GM18907 (cell line): ENCODE measurements at regions not wholly inside any gene's neighbourhood (a gene's known extent, or its start where the extent isn't known, plus 50 kb on each side); places are given as distances from the start of the nearest gene placed in this dataset.

Experiments
- ATAC-seq: cut with Tn5 transposase; IDR thresholded peaks from one replicate; pipeline ENCODE4 v1.9.1; 2021; ENCODE audit warnings: mild to moderate bottlenecking, moderate library complexity; ENCODE audit not compliant: unreplicated experiment

DNA sequence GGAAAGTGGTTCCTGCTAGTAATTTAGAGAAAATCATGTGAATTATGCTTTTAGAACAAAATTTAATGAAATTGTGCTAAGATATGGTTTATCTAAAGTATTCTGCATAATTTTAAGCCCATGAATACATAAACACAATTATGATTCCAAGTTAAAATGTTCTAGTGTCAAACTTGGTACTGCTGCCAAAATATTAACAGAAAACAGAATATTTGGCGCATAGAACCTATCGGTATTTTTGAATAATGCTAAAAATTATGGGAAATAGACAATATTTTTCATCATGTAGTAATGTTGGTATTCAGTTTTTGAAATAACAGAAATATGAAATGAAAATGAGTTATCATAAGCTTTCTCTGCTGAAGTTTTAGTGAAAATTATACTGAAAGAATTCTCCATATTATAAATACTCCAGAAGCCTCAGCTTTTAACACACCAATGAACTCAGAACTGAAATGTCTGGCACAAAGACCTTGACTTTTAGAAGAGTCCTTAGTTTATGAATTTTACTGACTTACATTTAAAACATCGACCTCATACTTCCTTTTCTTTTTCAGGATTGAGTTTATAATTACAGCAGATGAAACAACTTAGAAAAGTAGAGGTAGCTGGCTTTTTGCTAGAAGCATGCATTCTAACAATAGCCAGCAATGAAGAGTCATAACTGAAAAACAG is 1192.3 kb upstream of the GJE1 start:
- ATAC-seq = no peak

GRCh38 chr6:140932909-140933308 is 1199.8 kb upstream of the GJE1 start:
- ATAC-seq = no peak

GRCh38 chr6:140931581-140931980 is 1201.1 kb upstream of the GJE1 start:
- no peak for ATAC-seq

DNA sequence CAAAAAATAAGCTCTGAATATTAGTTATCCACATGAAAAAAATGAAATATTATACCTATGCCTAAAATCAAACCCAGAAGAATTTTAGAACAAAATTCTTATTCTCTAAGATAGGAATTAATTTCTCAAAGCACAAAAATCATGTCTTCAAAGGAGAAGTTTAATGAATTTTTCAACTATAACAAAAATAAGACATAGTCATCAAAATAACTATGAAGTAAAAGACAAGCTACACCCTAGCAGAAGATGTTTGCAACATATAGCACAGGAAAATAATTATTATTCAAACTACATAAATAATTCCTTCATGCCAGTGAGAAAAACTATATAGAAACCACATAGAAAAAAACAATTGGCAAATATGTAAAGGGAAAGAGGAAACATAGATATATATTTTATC is 1203.6 kb upstream of the GJE1 start:
- ATAC-seq = no peak

DNA sequence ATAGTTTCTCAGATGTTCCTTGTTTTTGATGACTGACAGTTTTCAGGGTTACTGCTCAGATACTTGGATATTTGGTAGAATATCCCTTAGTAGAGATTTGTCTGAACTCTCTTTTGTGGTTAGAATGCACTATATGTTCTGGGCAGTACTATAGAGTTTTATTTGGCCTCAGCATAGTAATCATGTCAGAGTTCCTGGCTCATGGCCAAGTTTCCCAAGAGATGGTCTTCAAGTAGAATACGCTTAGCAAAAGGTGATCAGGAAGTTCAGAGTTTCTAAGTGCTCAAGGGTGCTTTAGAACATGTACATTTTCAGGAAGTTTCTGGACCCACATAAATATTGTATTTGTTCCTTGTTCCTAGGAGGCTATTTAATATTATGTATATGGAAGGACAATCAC is 1209.7 kb upstream of the GJE1 start:
- ATAC-seq = no peak

- ATAC-seq = no peak
Observed at GRCh38 chr6:140921366-140922226, 1211.1 kb upstream of the GJE1 start.

DNA sequence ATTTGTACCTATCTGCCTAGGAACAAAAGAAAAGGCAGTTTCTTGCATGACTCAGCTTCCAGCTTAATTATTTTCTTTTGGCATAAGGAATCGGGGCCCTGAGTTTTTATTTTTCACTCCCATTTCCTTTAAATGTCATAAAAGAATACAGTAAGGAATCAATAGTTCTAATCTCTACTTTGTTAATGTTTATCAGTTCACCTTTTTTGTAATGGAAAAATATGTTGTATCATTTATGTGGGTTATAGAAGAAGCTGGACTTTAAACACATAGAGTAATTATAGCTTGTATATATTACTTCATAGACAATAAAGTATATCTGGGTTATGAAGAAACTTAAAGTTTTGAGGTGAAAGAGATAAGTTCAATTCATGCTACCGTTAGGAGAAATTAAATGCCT is 1214.8 kb upstream of the GJE1 start:
- no peak for ATAC-seq

DNA sequence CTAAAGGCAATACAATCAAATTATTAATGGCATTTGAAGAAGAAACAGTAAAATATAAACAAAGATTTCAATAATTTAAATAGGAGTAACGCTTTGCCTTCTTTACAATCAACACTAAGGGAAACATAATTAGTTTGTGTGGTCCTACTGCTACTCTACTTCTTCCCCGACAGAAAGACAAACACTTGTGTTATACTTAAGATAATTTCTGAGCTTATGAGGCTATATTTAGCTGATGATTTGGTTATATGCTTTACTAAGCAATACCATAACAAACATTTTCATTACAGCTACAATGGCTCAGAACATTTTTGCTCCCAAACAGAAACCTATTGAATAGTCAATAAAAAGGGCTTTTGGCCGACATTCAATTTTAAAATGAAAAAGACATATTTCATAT is 1217.2 kb upstream of the GJE1 start:
- ATAC-seq = no peak

DNA sequence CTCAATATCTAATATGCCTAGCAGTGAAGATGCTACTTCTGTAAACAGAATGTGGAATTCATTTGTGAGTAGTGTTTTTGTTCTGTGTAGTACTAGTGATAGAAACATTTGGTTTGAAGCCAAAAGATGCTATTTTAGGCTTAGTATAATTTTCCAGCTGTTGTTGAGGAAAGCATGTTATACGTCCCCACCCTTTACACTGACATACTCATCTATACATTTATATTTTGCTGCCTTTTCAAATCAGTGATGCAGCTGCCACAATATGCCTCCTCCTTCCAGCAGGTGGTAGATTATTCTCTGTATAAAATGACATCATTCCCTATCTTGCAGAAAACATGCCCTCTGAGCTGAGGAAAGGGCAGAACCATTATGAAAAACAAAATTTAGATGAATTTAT is 1217.6 kb upstream of the GJE1 start:
- no peak for ATAC-seq

- no peak for ATAC-seq
Observed at GRCh38 chr6:140912686-140913085, 1220.0 kb upstream of the GJE1 start.

GRCh38 chr6:140909625-140910024 is 1223.1 kb upstream of the GJE1 start:
- no peak for ATAC-seq

- ATAC-seq = no peak
Observed at GRCh38 chr6:140909156-140909555, 1223.6 kb upstream of the GJE1 start.

DNA sequence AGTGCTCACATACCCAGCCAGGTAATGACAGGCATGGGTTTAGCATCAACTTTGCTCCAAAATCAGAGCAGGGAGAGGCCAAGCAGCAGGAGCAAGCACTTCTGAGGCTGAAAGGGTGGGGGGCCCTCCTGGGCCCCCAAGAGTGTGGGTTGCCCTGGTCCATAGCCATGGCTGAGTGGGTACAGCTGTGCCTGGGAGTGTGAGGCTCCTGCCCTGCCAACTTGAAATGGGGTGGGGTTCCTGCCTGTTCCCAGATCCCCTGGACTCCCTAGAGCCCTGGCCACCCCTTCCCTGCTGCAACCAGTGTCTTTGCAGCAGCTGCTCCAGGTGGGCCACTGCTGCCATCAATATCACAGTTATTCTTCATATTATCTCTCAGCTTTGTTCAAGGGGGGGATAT is 1224.2 kb upstream of the GJE1 start:
- ATAC-seq = no peak

DNA sequence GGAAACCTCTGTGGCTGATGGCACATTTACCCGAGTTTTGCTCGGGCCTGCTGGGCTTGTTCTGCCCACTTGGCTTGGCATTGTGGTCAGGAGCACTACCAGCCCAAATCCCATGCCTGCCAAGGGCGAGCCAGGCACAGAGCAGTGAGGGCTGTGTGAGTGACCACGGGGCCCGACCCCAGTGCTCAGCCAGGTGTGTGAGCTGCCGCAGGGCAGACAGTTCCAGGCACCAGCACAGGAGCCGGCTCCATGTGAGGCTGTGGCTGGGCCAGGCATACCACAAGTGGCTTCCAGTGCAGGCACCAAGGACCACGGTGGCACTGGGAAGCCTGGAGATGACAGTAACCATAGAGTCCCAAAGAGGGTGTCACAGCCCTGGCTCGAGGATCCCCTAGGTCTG is 1225.5 kb upstream of the GJE1 start:
- ATAC-seq = no peak

DNA sequence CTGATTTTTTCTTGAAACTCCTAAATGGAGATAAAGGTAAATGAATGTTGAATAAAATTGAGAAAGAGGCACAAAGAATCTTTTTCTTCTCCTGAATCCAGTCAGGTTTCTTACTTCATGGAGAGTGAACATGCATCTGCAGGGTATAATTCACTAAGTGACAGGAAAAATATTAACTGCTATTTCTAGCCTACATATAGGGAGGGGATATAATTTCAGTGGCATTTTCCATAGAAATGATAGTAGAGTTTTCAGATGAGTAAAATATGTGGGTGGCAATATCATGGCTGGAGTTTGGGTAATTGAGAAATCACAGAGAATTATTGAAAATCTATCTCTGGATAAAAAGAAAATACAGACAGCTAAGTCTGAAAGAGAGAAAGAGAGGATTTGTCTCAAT is 1227.0 kb upstream of the GJE1 start:
- ATAC-seq = no peak

- no peak for ATAC-seq
Observed at GRCh38 chr6:140905050-140905449, 1227.7 kb upstream of the GJE1 start.

DNA sequence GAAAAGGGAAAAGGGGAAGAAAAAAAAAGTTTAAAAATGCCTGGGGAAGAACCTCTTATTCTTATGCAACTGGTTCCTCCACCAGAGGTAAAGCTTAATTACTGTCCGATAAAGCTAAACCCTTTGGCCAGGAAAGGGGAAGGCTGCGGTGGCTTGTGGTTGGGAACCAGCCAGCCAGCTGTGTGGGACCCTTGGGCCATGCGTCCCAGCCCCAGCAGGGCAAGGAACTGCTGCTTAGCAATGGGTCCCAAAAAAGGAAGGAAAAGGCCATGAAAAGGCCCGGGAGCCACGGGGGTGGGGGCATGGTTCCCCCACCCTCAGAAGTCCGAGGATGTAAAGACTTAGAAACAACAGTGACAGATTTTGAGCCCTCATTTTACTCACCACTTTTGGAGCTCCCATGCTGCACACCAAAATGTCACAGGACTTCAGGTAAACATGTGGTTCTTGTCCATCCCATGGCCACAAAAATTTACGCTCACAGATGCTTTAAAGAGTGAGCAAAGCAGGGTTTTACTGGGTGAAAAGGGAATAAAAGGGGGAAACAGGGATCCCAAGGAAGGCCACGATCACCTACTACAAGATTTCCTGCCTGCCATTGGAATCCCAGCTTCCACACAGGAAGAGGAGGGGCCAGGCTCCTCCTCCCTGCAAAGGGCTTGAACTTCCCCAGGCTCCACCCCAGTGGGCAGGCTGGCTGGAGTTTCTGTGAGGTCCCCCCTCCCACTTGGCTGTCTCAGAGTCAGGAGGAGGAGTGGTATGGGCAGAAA is 1234.7 kb upstream of the GJE1 start:
- ATAC-seq = no peak

- ATAC-seq = no peak
Observed at GRCh38 chr6:140897349-140897748, 1235.4 kb upstream of the GJE1 start.

- no peak for ATAC-seq
Observed at GRCh38 chr6:140893432-140893831, 1239.3 kb upstream of the GJE1 start.

DNA sequence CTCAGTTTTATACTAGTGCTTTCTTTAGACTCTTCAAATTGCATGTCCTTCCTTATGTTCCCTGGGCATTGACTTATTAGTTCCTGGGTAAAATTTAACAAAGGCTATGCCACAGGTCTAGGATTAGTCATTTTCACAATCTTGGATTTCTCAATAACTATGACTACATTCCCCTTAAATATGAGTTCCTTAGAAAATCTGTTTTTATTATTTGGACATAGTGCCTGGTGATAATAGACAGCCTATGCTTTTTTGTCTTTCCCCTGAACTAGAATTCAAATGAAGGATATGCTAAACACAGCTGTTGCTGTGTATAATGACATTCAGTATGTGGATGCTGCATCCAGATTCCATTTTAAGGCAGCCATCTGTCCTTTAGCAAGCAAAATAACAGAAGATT is 1252.8 kb upstream of the GJE1 start:
- ATAC-seq = no peak

DNA sequence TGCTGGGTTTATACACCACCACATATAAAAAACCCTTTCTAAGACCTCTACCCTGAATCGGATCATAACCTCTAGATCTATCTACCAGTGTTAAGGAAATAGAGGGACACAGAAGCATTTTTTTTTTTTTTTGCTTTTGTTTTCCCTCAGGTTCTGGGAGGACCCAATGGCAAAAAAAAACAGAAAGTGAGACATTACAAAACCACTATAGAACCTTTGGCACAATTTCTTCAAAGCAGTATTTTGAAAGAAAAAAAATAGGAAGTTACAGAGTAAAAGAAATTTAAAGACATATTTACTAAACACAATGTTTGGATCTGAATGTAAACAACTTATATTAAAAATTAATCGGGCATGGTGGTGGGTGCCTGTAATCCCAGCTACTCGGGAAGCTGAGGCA is 1258.7 kb upstream of the GJE1 start:
- ATAC-seq = no peak

- no peak for ATAC-seq
Observed at GRCh38 chr6:140872885-140873284, 1259.8 kb upstream of the GJE1 start.
